GM12865 (cell line): ENCODE measurements at regions not wholly inside any gene's neighbourhood (a gene's known extent, or its start where the extent isn't known, plus 50 kb on each side); places are given as distances from the start of the nearest gene placed in this dataset.

Source experiments
- DNase-seq: peaks from one replicate; pipeline ENCODE4 v3.0.0; 2010; ENCODE audit warnings: low read depth
- H3K4me3 ChIP-seq: 2 replicates; pipeline ENCODE4 v1.5.1; 2011; ENCODE audit warnings: mild to moderate bottlenecking, low read depth, low read length, control low read depth
- CTCF ChIP-seq: IDR thresholded peaks from 2 replicates; pipeline ENCODE4 v1.5.1; 2011; ENCODE audit warnings: low read length, control low read depth, low read depth, inconsistent platforms; ENCODE audit not compliant: insufficient read depth; ENCODE audit errors: missing control alignments

DNA sequence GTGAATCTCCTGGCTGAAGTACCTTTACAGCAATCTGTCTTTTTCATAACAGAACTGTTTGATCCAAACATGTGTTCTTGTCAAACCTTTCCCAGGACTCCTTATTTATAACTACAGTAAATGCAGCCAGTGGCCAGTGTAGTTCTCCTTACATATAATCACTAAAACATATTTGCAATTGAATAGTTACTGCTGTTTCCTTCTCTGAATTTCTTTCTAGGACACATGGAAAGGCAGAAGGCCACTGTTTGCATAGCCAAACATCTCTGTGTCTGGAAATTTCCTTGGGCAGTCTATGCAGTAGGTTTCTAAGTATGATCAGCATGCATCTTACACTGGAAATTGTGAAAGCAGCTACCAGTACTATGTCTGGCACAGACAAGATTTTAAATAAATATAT lies 57.4 kb upstream of the COL3A1 start:
- DNase-seq, result no peak
- no peak overlapping the region for H3K4me3 ChIP-seq
- TF ChIP-seq CTCF, result no peak

DNA sequence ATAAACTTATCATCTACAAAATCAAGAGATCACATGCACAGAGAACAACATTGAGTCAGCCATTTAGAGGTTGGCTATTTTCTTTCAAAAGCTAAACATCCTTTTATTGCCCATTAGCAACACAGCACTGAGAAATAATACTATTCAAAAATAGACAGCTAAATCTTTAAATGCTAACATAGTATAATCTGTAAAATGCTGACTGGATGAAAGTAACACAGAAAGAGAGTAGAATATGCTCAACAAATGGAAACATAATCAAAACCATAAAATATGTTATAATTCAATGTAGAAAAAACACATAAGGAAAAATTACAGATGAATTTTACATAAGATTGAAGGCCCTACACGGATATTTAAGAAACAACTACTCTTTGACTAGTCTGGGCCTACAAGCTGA lies 56.5 kb upstream of the COL3A1 start:
- DNase-seq, result no peak
- TF ChIP-seq CTCF, result no peak
- H3K4me3 ChIP-seq, result no peak overlapping the region

DNA sequence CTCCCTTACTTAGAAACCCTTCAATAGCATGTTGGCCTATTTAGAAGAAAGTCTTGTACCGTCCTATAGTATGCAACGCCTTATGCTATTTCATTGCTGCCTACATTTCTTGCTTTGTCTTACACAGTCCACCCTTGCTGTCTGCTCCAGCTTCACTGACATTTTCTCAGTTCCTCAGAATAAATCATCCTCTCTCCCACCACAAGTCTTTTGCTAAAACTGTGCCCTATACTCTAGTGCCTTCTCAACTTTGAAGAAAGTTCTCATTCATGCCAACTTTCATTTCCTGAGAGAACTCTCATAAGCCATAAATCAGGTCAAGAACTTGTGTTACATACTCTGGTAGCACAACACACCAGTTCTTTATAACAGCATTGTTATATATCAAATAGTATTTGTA lies 54.3 kb upstream of the COL3A1 start:
- no peak for DNase-seq
- no peak overlapping the region for H3K4me3 ChIP-seq
- TF ChIP-seq CTCF, result no peak

DNA sequence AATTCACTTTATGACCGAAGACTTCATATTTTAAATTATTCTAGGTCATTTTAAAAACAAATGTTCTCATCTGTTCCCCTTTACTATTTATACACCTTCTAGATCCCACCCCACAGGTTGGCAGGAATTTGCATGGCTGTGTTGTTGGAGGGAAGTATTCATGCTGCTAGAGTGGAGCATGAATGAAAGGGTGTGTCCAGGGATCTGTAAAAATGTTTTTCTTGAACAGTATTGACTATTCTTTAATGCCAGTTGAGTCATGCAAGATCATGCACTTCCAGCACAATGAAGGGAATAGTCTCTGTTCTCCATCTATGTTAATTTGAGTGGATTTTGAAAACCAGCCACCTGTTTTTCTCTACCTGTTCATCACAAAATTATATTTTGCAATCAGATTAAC lies 52.0 kb upstream of the COL3A1 start:
- no peak for TF ChIP-seq CTCF
- no peak overlapping the region for H3K4me3 ChIP-seq
- DNase-seq, result no peak
